ENCODE measurements at regions not wholly inside any gene's neighbourhood (a gene's known extent, or its start where the extent isn't known, plus 50 kb on each side); places are given as distances from the start of the nearest gene placed in this dataset.

GRCh38 chr16:52386694-52387093, 160.2 kb downstream of the TOX3 start:
- Mint-ChIP-seq H3K27me3 (ENCODE audit: insufficient read depth) (no peaks in the 10 kb centered on the region), H3K9me3 (peaks cover 42% of the 10 kb centered on the region), H3K36me3 (ENCODE audit: low read depth) (no peaks in the 10 kb centered on the region), H3K27ac (no peak overlapping the region), H3K4me3 (no peak overlapping the region), H3K4me1 (ENCODE audit: low read depth) (no peaks in the 10 kb centered on the region)
- TF ChIP-seq, protein P1, sequence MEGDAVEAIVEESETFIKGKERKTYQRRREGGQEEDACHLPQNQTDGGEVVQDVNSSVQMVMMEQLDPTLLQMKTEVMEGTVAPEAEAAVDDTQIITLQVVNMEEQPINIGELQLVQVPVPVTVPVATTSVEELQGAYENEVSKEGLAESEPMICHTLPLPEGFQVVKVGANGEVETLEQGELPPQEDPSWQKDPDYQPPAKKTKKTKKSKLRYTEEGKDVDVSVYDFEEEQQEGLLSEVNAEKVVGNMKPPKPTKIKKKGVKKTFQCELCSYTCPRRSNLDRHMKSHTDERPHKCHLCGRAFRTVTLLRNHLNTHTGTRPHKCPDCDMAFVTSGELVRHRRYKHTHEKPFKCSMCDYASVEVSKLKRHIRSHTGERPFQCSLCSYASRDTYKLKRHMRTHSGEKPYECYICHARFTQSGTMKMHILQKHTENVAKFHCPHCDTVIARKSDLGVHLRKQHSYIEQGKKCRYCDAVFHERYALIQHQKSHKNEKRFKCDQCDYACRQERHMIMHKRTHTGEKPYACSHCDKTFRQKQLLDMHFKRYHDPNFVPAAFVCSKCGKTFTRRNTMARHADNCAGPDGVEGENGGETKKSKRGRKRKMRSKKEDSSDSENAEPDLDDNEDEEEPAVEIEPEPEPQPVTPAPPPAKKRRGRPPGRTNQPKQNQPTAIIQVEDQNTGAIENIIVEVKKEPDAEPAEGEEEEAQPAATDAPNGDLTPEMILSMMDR (IDR thresholded peaks at IDR 0.05) = no peak
- DNase-seq = no peak

GRCh38 chr16:52384378-52384777, 162.6 kb downstream of the TOX3 start:
- peaks cover 39% of the 10 kb centered on the region for H3K9me3 Mint-ChIP-seq
- no peak overlapping the region for H3K4me3 Mint-ChIP-seq
- no peak for DNase-seq
- no peak overlapping the region for H3K27ac Mint-ChIP-seq
- H3K27me3 Mint-ChIP-seq (ENCODE audit: insufficient read depth) = no peaks in the 10 kb centered on the region
- TF ChIP-seq, protein P1 (IDR thresholded peaks at IDR 0.05) = no peak
- no peaks in the 10 kb centered on the region for H3K4me1 Mint-ChIP-seq (ENCODE audit: low read depth)
- no peaks in the 10 kb centered on the region for H3K36me3 Mint-ChIP-seq (ENCODE audit: low read depth)

- Mint-ChIP-seq H3K27me3 (ENCODE audit: insufficient read depth) (no peaks in the 10 kb centered on the region), H3K36me3 (ENCODE audit: low read depth) (no peaks in the 10 kb centered on the region), H3K4me3 (no peak overlapping the region), H3K27ac (no peak overlapping the region), H3K4me1 (ENCODE audit: low read depth) (no peaks in the 10 kb centered on the region), H3K9me3 (peaks cover 43% of the 10 kb centered on the region)
- no peak for DNase-seq
- TF ChIP-seq, protein P1 (IDR thresholded peaks at IDR 0.05) = no peak
Observed at GRCh38 chr16:52383640-52384292, 163.2 kb downstream of the TOX3 start.

GRCh38 chr16:52383119-52383518, 163.8 kb downstream of the TOX3 start:
- DNase-seq = no peak
- no peak overlapping the region for H3K27ac Mint-ChIP-seq
- H3K4me1 Mint-ChIP-seq (ENCODE audit: low read depth) = no peaks in the 10 kb centered on the region
- no peak overlapping the region for H3K4me3 Mint-ChIP-seq
- no peaks in the 10 kb centered on the region for H3K27me3 Mint-ChIP-seq (ENCODE audit: insufficient read depth)
- TF ChIP-seq, protein P1 (IDR thresholded peaks at IDR 0.05) = no peak
- no peaks in the 10 kb centered on the region for H3K36me3 Mint-ChIP-seq (ENCODE audit: low read depth)
- H3K9me3 Mint-ChIP-seq = peaks cover 46% of the 10 kb centered on the region

DNA sequence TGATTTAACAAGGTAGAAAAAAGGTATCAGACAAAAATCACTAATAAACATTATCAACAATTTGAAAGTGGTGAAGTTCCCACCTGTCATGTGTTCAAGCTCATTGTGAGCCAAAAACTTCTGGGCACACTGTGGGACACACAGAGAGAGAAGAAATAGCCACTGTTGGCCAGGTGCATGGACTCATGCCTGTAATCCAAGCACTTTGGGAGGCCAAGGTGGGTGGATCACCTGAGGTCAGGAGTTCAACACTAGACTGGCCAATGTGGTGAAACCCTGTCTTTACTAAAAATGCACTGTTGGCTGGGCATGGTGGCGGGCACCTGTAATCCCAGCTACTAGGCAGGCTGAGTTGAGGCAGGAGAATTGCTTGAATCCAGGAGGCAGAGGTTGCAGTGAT, 167.4 kb downstream of the TOX3 start:
- Mint-ChIP-seq H3K4me3 (no peak overlapping the region), H3K9me3 (peaks cover 50% of the 10 kb centered on the region), H3K27ac (no peak overlapping the region), H3K4me1 (ENCODE audit: low read depth) (no peaks in the 10 kb centered on the region), H3K27me3 (ENCODE audit: insufficient read depth) (no peaks in the 10 kb centered on the region), H3K36me3 (ENCODE audit: low read depth) (no peaks in the 10 kb centered on the region)
- DNase-seq = no peak
- TF ChIP-seq, protein P1 (IDR thresholded peaks at IDR 0.05) = no peak

Measured in HFFc6 (cell line).